Activated naive CD8-positive, alpha-beta T cell treated with anti-CD3 and anti-CD28 coated beads, Interleukin-2, amount 10 ng/mL, durations not matched to agents 7 days and 5 days (primary cell): ENCODE measurements at regions not wholly inside any gene's neighbourhood (a gene's known extent, or its start where the extent isn't known, plus 50 kb on each side); places are given as distances from the start of the nearest gene placed in this dataset.
"Not testable (repeated sequence)": the region's sequence is repeated elsewhere in the genome, so short reads cannot be mapped to it uniquely, and the experiment has no call there.

Source experiments
- ATAC-seq: fragments of 150-1000 bp; cut with Tn5 transposase; one replicate; pipeline ENCODE4 v1.10.0; 2021; ENCODE audit warnings: low read depth, moderate library complexity
- POLR2A ChIA-PET: fragments of 350-600 bp; sonication (Branson Sonifier 250); formaldehyde crosslinking; loops from one replicate; lab custom pipeline; 2021; ENCODE audit warnings: antibody characterized with exemption; lab: Charles Lee
- DNase-seq: peaks from one replicate; pipeline ENCODE4 v3.0.0; 2021
- H3K27ac Mint-ChIP-seq: one replicate; pipeline ENCODE4 v1.8.0; 2022; ENCODE audit warnings: mild to moderate bottlenecking, mixed read lengths
- H3K27me3 Mint-ChIP-seq: one replicate; pipeline ENCODE4 v1.8.0; 2022; ENCODE audit warnings: mild to moderate bottlenecking, moderate library complexity, mixed read lengths
- H3K36me3 Mint-ChIP-seq: one replicate; pipeline ENCODE4 v1.8.0; 2021; ENCODE audit warnings: mild to moderate bottlenecking, mixed read lengths
- H3K4me1 Mint-ChIP-seq: one replicate; pipeline ENCODE4 v1.8.0; 2021; ENCODE audit warnings: mixed read lengths
- H3K4me3 Mint-ChIP-seq: one replicate; pipeline ENCODE4 v1.8.0; 2022; ENCODE audit warnings: mild to moderate bottlenecking, moderate library complexity, mixed read lengths
- H3K9me3 Mint-ChIP-seq: one replicate; pipeline ENCODE4 v1.8.0; 2021; ENCODE audit warnings: mixed read lengths

DNA sequence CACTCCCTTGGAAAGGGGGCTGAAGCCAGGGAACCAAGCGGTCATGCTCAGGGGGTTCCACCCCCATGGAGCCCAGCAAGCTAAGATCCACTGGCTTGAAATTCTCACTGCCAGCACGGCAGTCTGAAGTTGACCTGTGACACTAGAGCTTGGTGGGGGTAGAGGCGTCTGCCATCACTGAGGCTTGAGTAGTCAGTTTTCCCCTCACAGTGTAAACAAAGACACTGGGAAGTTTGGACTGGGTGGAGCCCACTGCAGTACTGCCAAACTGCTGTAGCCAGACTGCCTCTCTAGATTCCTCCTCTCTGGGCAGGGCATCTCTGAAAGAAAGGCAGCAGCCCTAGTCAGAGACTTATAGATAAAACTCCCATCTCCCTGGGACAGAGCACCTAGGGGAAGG, 215.6 kb upstream of the USP24 start:
- H3K9me3 Mint-ChIP-seq, DNase-seq, H3K4me3 Mint-ChIP-seq, ATAC-seq, H3K27ac Mint-ChIP-seq, POLR2A ChIA-PET, H3K4me1 Mint-ChIP-seq, H3K36me3 Mint-ChIP-seq: not testable (repeated sequence)
- H3K27me3 Mint-ChIP-seq: peaks cover 12% of the 10 kb centered on the region

DNA sequence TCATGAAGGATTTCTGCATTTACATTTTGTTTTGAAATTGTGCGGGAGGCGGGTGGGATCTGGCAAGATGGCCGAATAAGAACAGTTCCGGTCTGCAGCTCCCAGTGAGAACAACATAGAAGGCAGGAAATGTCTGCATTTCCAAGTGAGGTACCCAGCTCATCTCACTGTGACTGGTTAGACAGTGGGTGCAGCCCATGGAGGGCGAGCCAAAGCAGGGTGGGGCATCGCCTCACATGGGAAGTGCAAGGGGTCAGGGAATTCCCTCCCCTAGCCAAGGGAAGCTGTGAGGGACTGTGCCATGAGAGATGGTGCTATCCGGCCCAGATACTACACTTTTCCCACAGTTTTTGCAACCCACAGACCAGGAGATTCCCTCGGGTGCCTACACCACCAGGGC, 215.0 kb upstream of the USP24 start:
- H3K36me3 Mint-ChIP-seq, H3K27ac Mint-ChIP-seq, H3K4me1 Mint-ChIP-seq, ATAC-seq, POLR2A ChIA-PET, DNase-seq, H3K4me3 Mint-ChIP-seq, H3K9me3 Mint-ChIP-seq: not testable (repeated sequence)
- H3K27me3 Mint-ChIP-seq: peaks cover 12% of the 10 kb centered on the region

DNA sequence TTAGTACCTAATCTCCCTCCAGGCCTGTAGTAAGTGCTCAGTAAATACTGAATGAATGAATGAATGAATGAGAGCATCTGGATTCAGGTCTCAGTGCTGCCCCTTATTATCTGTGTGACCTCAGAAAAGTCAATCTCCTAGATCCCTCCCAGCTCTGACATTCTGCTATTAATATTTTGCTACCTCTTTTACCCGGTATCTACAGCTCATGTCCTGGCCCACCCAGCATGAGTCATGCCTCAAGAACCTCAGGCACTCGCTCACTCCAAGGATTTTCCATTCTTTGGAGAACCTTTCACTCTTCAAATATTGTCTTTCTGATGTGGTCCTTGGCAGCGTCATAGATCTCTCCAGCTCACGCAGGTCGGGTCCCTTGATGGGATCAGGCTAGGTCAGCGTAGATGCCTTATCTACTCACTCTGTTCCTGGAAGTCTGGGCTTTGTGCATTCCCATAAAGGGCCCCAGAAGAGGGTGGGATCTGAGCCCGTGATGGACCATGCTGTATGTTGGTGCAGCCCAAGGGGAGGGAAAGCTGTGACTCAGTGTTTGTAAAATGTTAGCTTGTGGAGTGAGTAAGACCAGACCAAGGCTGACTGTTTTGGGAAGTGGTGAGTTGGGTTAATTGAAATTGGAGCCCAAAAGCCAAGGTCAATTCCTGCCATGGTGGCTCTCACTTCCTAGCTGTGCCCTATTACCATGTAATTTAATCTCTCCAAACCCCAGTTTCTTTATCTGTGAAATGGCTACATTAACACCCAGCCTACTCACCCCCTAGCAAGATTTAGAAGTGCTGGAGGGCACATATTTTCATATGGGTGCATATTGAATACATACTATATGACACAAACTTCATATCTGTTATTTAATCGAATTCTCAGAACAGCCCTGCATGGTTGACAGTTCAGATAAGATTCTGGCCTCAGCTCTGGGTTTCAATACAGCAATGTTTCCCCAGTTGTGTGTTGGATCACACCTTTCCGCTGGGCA, 214.1 kb upstream of the USP24 start:
- peaks cover 1% of the 10 kb centered on the region for H3K9me3 Mint-ChIP-seq
- H3K27me3 Mint-ChIP-seq: peaks cover 12% of the 10 kb centered on the region
- ATAC-seq (no peak), DNase-seq (no peak)
- POLR2A ChIA-PET: no interaction called here
- no peak overlapping the region for H3K4me3 Mint-ChIP-seq
- H3K27ac Mint-ChIP-seq: no peak overlapping the region
- no peaks in the 10 kb centered on the region for H3K36me3 Mint-ChIP-seq
- H3K4me1 Mint-ChIP-seq: no peaks in the 10 kb centered on the region

DNA sequence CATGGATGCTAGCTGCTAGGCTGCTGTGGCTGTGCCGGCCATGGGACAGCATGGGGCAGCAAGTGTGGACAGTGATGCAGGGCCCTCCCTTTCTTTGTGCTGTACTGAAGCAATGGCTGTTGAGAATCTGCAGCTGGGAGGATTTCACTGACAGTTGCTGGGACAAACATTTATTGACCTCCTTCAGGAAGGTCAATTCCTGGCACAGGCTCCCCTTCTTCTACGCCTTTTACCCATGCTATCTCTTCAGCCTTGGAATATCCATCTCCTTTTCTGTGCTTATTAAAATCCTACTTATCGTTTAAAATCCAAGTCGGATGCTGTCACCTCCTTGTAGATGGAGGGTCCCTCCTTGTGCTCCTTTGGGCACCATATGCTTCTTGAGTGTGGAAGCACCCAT, 213.1 kb upstream of the USP24 start:
- no peak overlapping the region for H3K4me3 Mint-ChIP-seq
- no peaks in the 10 kb centered on the region for H3K4me1 Mint-ChIP-seq
- DNase-seq (no peak), ATAC-seq (no peak)
- no peak overlapping the region for H3K27ac Mint-ChIP-seq
- no peaks in the 10 kb centered on the region for H3K36me3 Mint-ChIP-seq
- H3K9me3 Mint-ChIP-seq: peaks cover 1% of the 10 kb centered on the region
- peaks cover 11% of the 10 kb centered on the region for H3K27me3 Mint-ChIP-seq
- POLR2A ChIA-PET: no interaction called here

DNA sequence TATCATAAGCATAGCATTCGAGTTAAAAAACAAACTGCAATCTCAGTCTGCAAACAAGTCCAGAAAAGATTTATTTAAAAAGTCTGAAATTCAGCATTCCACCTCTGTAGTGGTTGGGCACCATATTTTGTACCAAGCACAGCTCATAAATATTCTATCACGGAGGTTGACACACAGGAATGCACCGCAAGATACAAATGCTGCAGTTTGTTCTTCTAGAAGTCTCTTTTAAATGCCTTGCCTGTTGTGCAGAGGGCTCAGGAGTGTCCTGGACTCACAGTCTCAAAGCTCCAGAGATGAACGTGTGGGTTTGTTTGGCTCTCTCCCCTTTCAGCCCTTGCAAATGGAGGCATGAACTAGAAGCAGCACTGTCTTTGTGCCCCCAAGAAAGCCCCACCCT, 212.4 kb upstream of the USP24 start:
- no peaks in the 10 kb centered on the region for H3K4me1 Mint-ChIP-seq
- POLR2A ChIA-PET: no interaction called here
- no peaks in the 10 kb centered on the region for H3K36me3 Mint-ChIP-seq
- no peak for ATAC-seq
- no peak overlapping the region for H3K27ac Mint-ChIP-seq
- H3K4me3 Mint-ChIP-seq: no peak overlapping the region
- H3K9me3 Mint-ChIP-seq: peaks cover 1% of the 10 kb centered on the region
- peaks cover 10% of the 10 kb centered on the region for H3K27me3 Mint-ChIP-seq
- no peak for DNase-seq

DNA sequence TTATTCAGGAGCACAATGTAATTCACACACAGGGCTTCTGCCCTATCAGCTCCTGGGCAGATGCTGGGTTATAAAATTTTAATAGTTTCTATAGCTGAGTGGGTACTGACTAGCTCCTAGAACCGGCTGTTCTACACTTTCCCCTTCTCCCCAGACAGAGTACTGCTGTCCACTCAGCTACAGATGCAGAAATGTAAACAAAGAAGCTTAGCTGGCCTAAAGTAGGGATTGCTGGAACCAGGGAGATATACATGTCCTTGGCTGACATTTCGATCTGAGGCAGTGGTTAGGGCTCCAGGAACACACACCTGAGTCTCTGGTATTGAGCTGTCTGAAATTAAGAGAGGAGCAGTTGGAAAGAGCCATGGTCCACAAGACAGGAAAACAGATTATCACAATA, 211.5 kb upstream of the USP24 start:
- POLR2A ChIA-PET: no interaction called here

DNA sequence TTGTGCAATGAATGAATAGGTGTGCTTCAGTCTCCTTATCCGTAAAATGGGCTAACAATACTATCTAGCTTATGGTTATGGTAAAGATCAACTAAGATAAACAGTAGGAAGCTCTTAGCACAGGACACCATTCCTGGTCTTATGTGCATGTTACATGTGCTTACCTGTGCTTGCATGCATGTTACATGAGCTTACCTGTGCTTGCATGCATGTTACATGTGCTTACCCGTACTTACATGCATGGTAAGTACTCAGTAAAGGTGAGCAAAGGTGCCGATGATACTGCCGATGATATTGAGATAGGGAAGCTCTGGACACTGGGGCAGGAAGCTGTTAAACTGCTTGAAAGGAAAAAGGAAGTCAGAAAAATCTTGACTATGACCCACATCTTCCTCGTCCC, 211.0 kb upstream of the USP24 start:
- POLR2A ChIA-PET: no interaction called here
- Mint-ChIP-seq H3K27ac (no peak overlapping the region), H3K9me3 (no peaks in the 10 kb centered on the region), H3K27me3 (peaks cover 10% of the 10 kb centered on the region), H3K4me1 (no peaks in the 10 kb centered on the region), H3K4me3 (no peak overlapping the region), H3K36me3 (no peaks in the 10 kb centered on the region)
- DNase-seq: no peak
- no peak for ATAC-seq

More for the DNA sequence above, 211.5 kb upstream of the USP24 start:
- Mint-ChIP-seq H3K27ac (no peak overlapping the region), H3K36me3 (no peaks in the 10 kb centered on the region), H3K27me3 (peaks cover 10% of the 10 kb centered on the region), H3K4me1 (no peaks in the 10 kb centered on the region), H3K4me3 (no peak overlapping the region), H3K9me3 (peaks cover 1% of the 10 kb centered on the region)
- ATAC-seq (no peak), DNase-seq (no peak)

DNA sequence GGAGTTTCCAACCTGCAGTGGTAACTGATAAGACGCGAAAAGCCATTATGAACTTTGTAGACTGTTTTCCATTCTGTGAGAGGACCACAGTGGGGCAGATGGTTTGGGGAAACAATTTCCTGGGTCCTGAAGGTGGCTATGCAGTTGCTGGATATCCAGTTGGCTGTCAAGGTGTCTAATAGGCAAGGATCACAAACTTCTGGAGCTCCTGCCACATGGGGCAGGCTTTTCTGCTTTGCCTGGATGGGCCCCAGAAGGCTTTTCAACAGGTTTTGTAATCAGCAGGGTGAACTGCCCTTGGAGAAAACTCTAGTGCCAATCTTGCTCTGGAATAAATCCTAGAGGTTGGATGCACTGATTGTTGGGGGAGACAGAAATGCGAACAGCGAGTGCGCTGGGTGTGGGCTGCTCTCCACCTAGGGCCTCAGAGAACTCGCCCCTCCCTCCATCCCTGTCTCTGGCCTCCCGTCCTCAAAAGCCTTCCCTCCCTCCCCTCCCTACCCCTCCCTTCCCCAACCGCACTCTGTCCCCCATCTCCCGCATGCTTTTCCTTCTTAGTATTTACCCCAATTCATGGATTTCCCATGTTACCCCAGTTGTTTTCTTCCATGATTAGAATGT, 210.3 kb upstream of the USP24 start:
- H3K27ac Mint-ChIP-seq: no peak overlapping the region
- H3K9me3 Mint-ChIP-seq: no peaks in the 10 kb centered on the region
- H3K36me3 Mint-ChIP-seq: no peaks in the 10 kb centered on the region
- H3K27me3 Mint-ChIP-seq: peaks cover 10% of the 10 kb centered on the region
- no peak overlapping the region for H3K4me3 Mint-ChIP-seq
- POLR2A ChIA-PET: no interaction called here
- no peaks in the 10 kb centered on the region for H3K4me1 Mint-ChIP-seq
- DNase-seq: no peak
- ATAC-seq: no peak

DNA sequence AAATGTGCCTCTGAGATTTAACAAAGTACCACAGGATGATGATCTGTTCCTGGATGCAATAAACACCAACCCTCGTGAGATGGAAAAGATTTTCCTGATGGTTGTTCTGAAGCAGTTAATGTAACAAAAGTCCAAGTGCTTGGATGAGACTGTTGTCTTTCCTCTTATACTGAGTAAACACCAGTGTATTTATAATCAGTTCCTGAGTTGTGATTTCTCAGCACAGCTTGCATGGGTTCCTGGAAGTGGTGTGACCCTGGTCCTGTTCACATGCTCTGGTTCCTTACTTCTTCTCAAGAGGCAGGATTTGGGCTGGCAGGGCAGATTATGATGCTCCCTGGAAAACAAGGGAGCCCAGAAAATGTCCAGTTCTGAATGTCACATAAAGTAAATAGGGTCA, 208.2 kb upstream of the USP24 start:
- no peaks in the 10 kb centered on the region for H3K36me3 Mint-ChIP-seq
- H3K27ac Mint-ChIP-seq: no peak overlapping the region
- no peak overlapping the region for H3K4me3 Mint-ChIP-seq
- no peaks in the 10 kb centered on the region for H3K4me1 Mint-ChIP-seq
- peaks cover 15% of the 10 kb centered on the region for H3K27me3 Mint-ChIP-seq
- no peak for ATAC-seq
- POLR2A ChIA-PET: no interaction called here
- no peak for DNase-seq
- H3K9me3 Mint-ChIP-seq: no peaks in the 10 kb centered on the region

DNA sequence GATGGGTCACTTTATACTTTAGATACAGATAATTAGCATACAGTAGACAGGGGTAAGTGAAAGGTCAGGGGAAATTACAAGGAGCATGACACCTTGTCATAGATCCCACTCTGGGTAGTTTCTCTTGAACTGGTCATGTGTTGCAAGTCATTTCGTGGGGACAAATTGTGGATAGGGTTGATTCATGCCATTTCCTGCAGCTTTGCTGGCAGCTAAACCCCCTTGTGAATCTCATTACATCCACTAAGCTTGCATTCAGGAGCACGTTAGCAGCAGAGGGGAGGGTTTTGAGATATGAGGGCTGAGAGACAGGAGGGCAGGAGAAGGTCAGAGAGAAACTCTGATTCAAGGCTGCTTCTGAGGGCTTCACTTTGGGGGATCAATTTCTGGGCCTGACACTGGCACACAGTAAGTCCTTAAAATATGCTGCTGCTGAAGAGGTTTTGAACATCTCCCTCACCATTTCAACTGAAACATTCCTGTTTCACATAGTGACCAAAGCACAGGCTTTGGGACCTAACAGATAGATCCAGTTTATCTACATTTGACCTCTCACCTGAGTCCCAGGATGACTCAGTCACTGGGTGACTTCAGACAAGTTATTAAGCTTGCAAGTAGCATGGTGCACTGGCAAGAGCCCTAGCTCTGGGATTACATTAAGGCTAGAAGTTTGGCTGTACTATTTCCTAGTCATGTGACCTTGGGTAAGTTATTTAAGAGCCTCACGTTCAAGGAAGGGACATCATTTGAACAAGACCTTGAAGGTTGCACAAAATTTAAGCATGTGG, 206.0 kb upstream of the USP24 start:
- Mint-ChIP-seq H3K36me3 (no peaks in the 10 kb centered on the region), H3K4me3 (no peak overlapping the region), H3K4me1 (no peaks in the 10 kb centered on the region), H3K27me3 (peaks cover 8% of the 10 kb centered on the region), H3K9me3 (no peaks in the 10 kb centered on the region), H3K27ac (no peak overlapping the region)
- ATAC-seq (no peak), DNase-seq (no peak)
- POLR2A ChIA-PET: no interaction called here

DNA sequence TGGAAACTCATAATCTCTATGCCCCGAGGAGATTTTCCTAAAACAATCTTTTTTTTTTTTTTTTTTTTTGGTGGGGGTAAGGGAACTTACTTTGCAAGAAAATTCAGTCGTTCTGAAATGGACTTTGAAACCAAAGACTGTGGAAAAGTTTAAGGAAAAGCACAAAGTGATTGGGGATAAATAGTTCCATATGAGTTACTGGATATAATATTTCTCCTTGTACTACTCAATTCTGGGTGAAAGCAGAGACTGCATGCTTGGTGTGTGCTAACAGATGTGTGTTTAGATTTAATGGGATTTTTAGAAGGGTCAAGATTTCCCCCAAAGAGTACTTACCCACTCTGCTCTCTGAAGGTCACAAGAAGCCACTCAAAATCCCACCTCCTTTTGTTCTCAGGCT, 204.9 kb upstream of the USP24 start:
- DNase-seq (no peak), ATAC-seq (no peak)
- no peaks in the 10 kb centered on the region for H3K36me3 Mint-ChIP-seq
- peaks cover 8% of the 10 kb centered on the region for H3K27me3 Mint-ChIP-seq
- H3K27ac Mint-ChIP-seq: no peak overlapping the region
- POLR2A ChIA-PET: no interaction called here
- H3K9me3 Mint-ChIP-seq: no peaks in the 10 kb centered on the region
- H3K4me3 Mint-ChIP-seq: no peak overlapping the region
- H3K4me1 Mint-ChIP-seq: no peaks in the 10 kb centered on the region

DNA sequence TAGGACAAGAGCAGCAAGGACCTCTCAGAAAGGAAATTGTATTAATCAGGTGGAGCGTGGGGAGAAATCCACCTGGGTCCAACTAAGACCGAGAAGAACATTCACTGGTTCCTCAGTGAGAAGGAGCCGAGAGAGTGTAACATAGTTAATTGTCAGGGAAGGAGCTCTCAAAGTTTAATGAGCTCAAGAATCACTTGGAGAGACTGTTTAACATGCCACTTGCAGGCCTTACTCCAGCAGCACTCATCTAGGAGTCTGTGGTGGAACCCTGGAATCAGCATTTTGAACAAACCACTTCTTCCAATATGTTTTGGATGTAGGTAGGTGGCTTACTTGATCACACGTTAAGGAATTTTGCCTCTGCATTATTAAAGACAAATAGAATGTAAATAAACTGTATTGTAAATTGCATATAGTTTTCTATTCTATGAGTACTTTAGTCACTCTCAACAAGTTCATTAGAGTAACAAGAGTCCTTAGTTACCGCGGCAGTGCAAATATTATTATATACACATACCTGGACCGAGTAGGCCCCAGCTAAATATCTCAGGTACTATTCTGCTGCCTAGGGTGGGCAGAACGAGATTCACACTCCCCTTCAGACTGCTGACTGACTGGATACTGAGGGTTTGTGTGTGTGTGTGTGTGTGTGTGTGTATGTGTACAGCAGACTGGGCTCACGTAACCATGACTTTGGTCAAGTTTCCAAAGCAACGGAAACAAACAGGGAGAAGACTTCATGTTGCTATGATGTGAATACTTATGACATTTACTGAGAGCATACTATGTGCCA, 203.2 kb upstream of the USP24 start:
- Mint-ChIP-seq H3K4me3 (no peak overlapping the region), H3K27me3 (peaks cover 4% of the 10 kb centered on the region), H3K27ac (no peak overlapping the region), H3K9me3 (no peaks in the 10 kb centered on the region), H3K36me3 (no peaks in the 10 kb centered on the region), H3K4me1 (no peaks in the 10 kb centered on the region)
- ATAC-seq: no peak
- DNase-seq: no peak
- POLR2A ChIA-PET: no interaction called here
